ENCODE measurements at regions not wholly inside any gene's neighbourhood (a gene's known extent, or its start where the extent isn't known, plus 50 kb on each side); places are given as distances from the start of the nearest gene placed in this dataset.

- TF ChIP-seq CTCF (conservative IDR thresholded peaks at IDR 0.05) = no peak
- H3K27ac ChIP-seq = no peak overlapping the region
These were observed 620.1 kb upstream of the MGMT start for GRCh38 chr10:128846927-128847326.

- no peak overlapping the region for H3K27ac ChIP-seq
- TF ChIP-seq CTCF (conservative IDR thresholded peaks at IDR 0.05) = no peak
These were observed 618.2 kb upstream of the MGMT start for GRCh38 chr10:128848810-128849209.

GRCh38 chr10:128850647-128851046, 616.4 kb upstream of the MGMT start:
- TF ChIP-seq CTCF (conservative IDR thresholded peaks at IDR 0.05) = no peak
- no peak overlapping the region for H3K27ac ChIP-seq

- no peak for TF ChIP-seq CTCF (conservative IDR thresholded peaks at IDR 0.05)
- peak overlapping the region; percentile 30 for H3K27ac ChIP-seq
These were observed 615.8 kb upstream of the MGMT start for GRCh38 chr10:128851281-128851680.

GRCh38 chr10:128851726-128852125, 615.3 kb upstream of the MGMT start:
- no peak for TF ChIP-seq CTCF (conservative IDR thresholded peaks at IDR 0.05)
- peak overlapping the region; percentile 30 for H3K27ac ChIP-seq

DNA sequence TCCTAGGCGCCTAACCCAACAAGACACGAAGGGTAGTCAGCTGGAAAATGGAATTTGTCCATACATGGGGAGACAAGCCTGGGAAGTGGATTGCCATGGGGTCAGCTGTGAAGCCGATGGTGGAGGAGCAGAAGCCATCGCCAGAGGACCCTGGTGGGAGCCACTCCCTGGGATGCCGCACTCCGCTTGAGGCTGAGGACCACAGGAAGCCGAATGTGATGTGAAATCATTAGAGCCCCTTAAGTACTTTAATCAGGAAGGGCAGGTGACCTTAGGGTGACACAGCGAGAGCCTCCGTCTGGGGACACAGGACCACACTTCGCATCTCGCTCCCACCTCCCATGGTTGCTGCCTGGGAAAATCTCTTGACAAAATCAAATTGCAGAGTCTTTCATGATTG, 614.6 kb upstream of the MGMT start:
- TF ChIP-seq CTCF (conservative IDR thresholded peaks at IDR 0.05) = no peak
- peak overlapping the region; percentile 30; the same call in 1 of the 2 replicates for H3K27ac ChIP-seq

- H3K27ac ChIP-seq = no peak overlapping the region
- TF ChIP-seq CTCF (conservative IDR thresholded peaks at IDR 0.05) = no peak
These were observed 614.1 kb upstream of the MGMT start for GRCh38 chr10:128852902-128853301.

- no peak overlapping the region for H3K27ac ChIP-seq
- no peak for TF ChIP-seq CTCF (conservative IDR thresholded peaks at IDR 0.05)
These were observed 613.5 kb upstream of the MGMT start for GRCh38 chr10:128853537-128853936.
